Endothelial cell of umbilical vein (primary cell): ENCODE measurements at regions not wholly inside any gene's neighbourhood (a gene's known extent, or its start where the extent isn't known, plus 50 kb on each side); places are given as distances from the start of the nearest gene placed in this dataset.

Experiments used
- BruUV-seq: library from RNA; stranded (reverse); fragments of 400-500 nt; replicated peaks from 2 replicates; lab custom pipeline; 2021; lab: Mats Ljungman, UMichigan
- CTCF ChIA-PET: fragments of 300-600, 350-600 bp; sonication (Branson Sonifier 250); formaldehyde crosslinking; loops from one replicate; lab custom pipeline; 2021; ENCODE audit warnings: antibody characterized with exemption, inconsistent platforms; lab: Charles Lee
- POLR2A ChIA-PET: fragments of 300-600, 350-600 bp; sonication (Branson Sonifier 250); formaldehyde crosslinking; loops from one replicate; lab custom pipeline; 2021; ENCODE audit warnings: antibody characterized with exemption, inconsistent platforms; lab: Charles Lee
- DNase-seq: peaks from one replicate; pipeline ENCODE4 v3.0.0-alpha.2; 2011; ENCODE audit warnings: low read depth, low spot score
- FAIRE-seq: peaks from 2 replicates; lab custom pipeline; 2011; peaks lifted over from hg19 to GRCh38; lab: Jason Lieb, UNC
- H2AFZ ChIP-seq: 2 replicates; pipeline ENCODE4 v1.6.0; 2012; ENCODE audit warnings: low read depth, low read length, control low read depth, inconsistent platforms
- H3K27ac ChIP-seq: 2 replicates; pipeline ENCODE4 v1.5.1; 2011; ENCODE audit warnings: low read depth, mild to moderate bottlenecking, control low read depth, low read length, moderate library complexity; ENCODE audit not compliant: insufficient read depth
- H3K27me3 ChIP-seq, 2 experiments: 2 replicates each; pipeline versions ENCODE4 v1.6.0 to v1.6.1; 2011; ENCODE audit warnings: low read length in 2 of 2, mixed read lengths in 1 of 2; ENCODE audit not compliant: control insufficient read depth in 2 of 2, insufficient read depth in 2 of 2
- H3K36me3 ChIP-seq, 2 experiments: 2 replicates in 1 of 2; 3 replicates in 1 of 2; pipeline ENCODE4 v1.5.1; 2011; ENCODE audit warnings: low read length in 2 of 2, mild to moderate bottlenecking in 1 of 2, moderate library complexity in 1 of 2; ENCODE audit not compliant: control insufficient read depth in 2 of 2, insufficient read depth in 2 of 2; ENCODE audit errors: extremely low read depth in 1 of 2
- H3K4me1 ChIP-seq: 3 replicates; pipeline ENCODE4 v1.5.1; 2011; ENCODE audit warnings: mild to moderate bottlenecking, low read length; ENCODE audit not compliant: control insufficient read depth, insufficient read depth; ENCODE audit errors: extremely low read depth
- H3K4me2 ChIP-seq: 2 replicates; pipeline ENCODE4 v1.6.1; 2011; ENCODE audit warnings: low read length, control low read depth, mixed read lengths; ENCODE audit not compliant: insufficient read depth
- H3K4me3 ChIP-seq, 3 experiments: fragments of 200-600 bp in 1 of 3; sonication (generic), shearing (Covaris generic) in 1 of 3; replicated peaks in 1 of 3; 2 replicates each; pipeline ENCODE4 v1.5.1; 2011 to 2016; ENCODE audit warnings: control low read depth in 3 of 3, low read length in 3 of 3, mild to moderate bottlenecking in 2 of 3, inconsistent platforms in 1 of 3, low read depth in 1 of 3, moderate library complexity in 1 of 3; ENCODE audit not compliant: insufficient read depth in 1 of 3
- H3K79me2 ChIP-seq: 2 replicates; pipeline ENCODE4 v1.6.0; 2012; ENCODE audit warnings: low read length, inconsistent platforms; ENCODE audit not compliant: control insufficient read depth, insufficient read depth
- H3K9ac ChIP-seq: replicated peaks from 2 replicates; pipeline ENCODE3; 2011; ENCODE audit warnings: low read length, control low read depth; ENCODE audit not compliant: insufficient read depth; ENCODE audit errors: extremely low read depth
- H3K9me1 ChIP-seq: replicated peaks from 3 replicates; pipeline ENCODE4 v1.6.0; 2011; ENCODE audit warnings: mild to moderate bottlenecking, low read length; ENCODE audit not compliant: control insufficient read depth, insufficient read depth; ENCODE audit errors: extremely low read depth
- H3K9me3 ChIP-seq: replicated peaks from 2 replicates; pipeline ENCODE4 v1.5.1; 2012; ENCODE audit warnings: low read length, inconsistent platforms; ENCODE audit not compliant: control insufficient read depth, insufficient read depth
- H4K20me1 ChIP-seq: replicated peaks from 2 replicates; pipeline ENCODE3; 2011; ENCODE audit warnings: mild to moderate bottlenecking, low read length; ENCODE audit not compliant: control insufficient read depth, insufficient read depth; ENCODE audit errors: extremely low read depth
- EZH2 ChIP-seq: IDR thresholded peaks from 2 replicates; pipeline ENCODE4 v1.6.1; 2012; ENCODE audit warnings: borderline replicate concordance, low read depth, mild to moderate bottlenecking, moderate library complexity, low read length, inconsistent platforms; ENCODE audit not compliant: severe bottlenecking
- FOS ChIP-seq: IDR thresholded peaks from 2 replicates; pipeline ENCODE4 v1.6.1; 2011; ENCODE audit warnings: mild to moderate bottlenecking, low read length, moderate library complexity, borderline replicate concordance; ENCODE audit not compliant: insufficient read depth
- GATA2 ChIP-seq: IDR thresholded peaks from 2 replicates; pipeline ENCODE4 v1.7.0; 2011; ENCODE audit warnings: low read depth, mild to moderate bottlenecking, moderate library complexity, mixed read lengths, low read length; ENCODE audit not compliant: insufficient read length, insufficient read depth
- JUN ChIP-seq: IDR thresholded peaks from 2 replicates; pipeline ENCODE4 v1.6.1; 2011; ENCODE audit warnings: borderline replicate concordance, low read depth; ENCODE audit not compliant: insufficient read length, insufficient read depth
- MYC ChIP-seq: IDR thresholded peaks from one replicate; pipeline ENCODE4 v1.6.1; 2011; ENCODE audit warnings: mild to moderate bottlenecking, low read depth, low read length
- POLR2A ChIP-seq: IDR thresholded peaks from 2 replicates; pipeline ENCODE4 v1.6.1; 2012; ENCODE audit warnings: low read depth, mild to moderate bottlenecking, control low read depth, low read length
- POLR2AphosphoS5 ChIP-seq: IDR thresholded peaks from 2 replicates; pipeline ENCODE4 v1.6.1; 2012; ENCODE audit warnings: low read depth, mild to moderate bottlenecking, control low read depth, low read length, moderate library complexity; ENCODE audit not compliant: insufficient read depth
- dilution Hi-C: fragments of 300-500 bp; cut with MboI; formaldehyde crosslinking; loops from one replicate; pipeline ENCODE4 v1.15.0; 2019; ENCODE audit warnings: low sequenced_read_pairs; ENCODE audit not compliant: extremely low pct_ligation_motif_present
- intact Hi-C: fragments of 100-400 bp; cut with micrococcal nuclease; formaldehyde crosslinking; loops from one replicate; pipeline ENCODE4 v1.10.0; 2022
- TF ChIP-seq, protein P1 (sequence below), 2 donors: IDR thresholded peaks; 1 replicate in 1 of 2; 2 replicates in 1 of 2; pipeline ENCODE4 v1.5.1; 2011; ENCODE audit warnings: low read length in 2 of 2, mild to moderate bottlenecking in 2 of 2, moderate library complexity in 2 of 2, control low read depth in 1 of 2, inconsistent platforms in 1 of 2, low read depth in 1 of 2; ENCODE audit not compliant: insufficient read depth in 1 of 2; ENCODE audit errors: extremely low read depth in 1 of 2
- TF ChIP-seq, protein P2 (sequence below): IDR thresholded peaks from 2 replicates; pipeline ENCODE4 v1.6.1; 2011; ENCODE audit not compliant: insufficient read depth, insufficient read length

DNA sequence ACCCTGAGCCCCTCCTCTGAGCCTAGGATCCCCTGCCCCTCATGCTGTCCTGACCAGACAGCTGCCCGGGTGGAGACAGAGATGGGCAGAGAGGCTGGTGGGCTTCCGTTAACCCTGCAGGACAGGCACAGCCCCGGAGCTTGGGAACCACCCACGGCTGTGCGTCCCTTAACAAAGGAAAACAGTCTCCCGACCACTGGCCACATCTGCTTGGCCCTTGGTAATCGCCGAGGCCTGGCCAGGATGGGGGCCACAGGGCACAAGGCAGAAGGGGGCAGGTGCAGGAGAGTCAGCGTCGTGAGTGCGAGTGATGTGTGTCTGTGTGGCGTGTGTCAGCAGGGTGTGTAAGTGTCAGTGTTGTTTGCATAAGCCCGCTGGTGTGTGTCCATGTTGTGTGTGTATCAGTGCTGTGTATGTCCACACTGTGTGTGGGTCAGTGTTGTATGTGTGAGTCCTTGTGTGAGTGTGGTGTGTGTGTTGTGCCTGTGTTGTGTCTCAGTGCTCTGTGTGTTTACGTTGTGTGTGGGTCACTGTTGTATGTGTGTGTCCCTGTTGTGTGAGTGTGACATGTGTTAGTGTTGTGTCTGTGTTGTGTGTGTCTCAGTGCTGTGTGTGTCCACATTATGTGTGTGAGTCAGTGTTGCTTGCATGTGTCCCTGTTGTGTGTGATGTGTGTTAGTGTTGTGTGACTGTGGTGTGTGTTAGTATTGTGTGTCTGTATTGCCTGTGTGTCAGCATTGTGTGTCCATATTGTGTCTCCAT, 369.5 kb downstream of the BRD1 start:
- no peaks in the 10 kb centered on the region for H3K36me3 ChIP-seq
- no peak overlapping the region for H3K27ac ChIP-seq
- no peaks in the 10 kb centered on the region for H4K20me1 ChIP-seq
- H3K79me2 ChIP-seq, result no peaks in the 10 kb centered on the region
- ChIA-PET POLR2A (no interaction called here), CTCF (no interaction called here)
- no peak overlapping the region for H2AFZ ChIP-seq
- TF ChIP-seq GATA2, result no peak
- H3K27me3 ChIP-seq, result no peaks in the 10 kb centered on the region
- H3K4me3 ChIP-seq, result no peak overlapping the region
- BruUV-seq, result no TSS peak
- DNase-seq (no peak), FAIRE-seq (no peak)
- no peaks in the 10 kb centered on the region for H3K9me1 ChIP-seq
- H3K4me1 ChIP-seq, result no peaks in the 10 kb centered on the region
- H3K9me3 ChIP-seq, result no peaks in the 10 kb centered on the region
- dilution Hi-C loops, result no loop called here
- intact Hi-C loops, result no loop called here
- no peak overlapping the region for H3K4me2 ChIP-seq
- H3K9ac ChIP-seq, result no peak overlapping the region

DNA sequence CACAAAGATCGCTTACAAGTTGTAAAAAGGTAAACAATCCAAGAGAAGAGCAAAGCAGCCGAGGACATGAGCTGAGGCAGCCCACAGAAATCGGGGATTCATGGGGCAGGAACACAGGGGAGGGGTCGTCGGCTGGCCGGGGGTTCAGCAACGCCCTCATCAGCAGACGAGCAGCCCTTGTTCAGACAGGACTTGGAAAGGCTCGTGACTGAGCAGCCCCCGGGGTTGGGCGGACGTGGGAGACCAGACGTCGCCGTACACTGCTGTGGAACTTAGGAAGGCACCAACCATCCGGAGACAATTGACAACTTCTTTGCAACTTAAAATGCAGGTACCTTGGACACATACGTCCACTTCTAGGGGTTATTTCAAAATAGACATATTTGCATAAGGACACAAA, 370.5 kb downstream of the BRD1 start:
- Histone ChIP-seq H3K9me3 (no peaks in the 10 kb centered on the region), H2AFZ (no peak overlapping the region), H3K4me3 (no peak overlapping the region), H4K20me1 (no peaks in the 10 kb centered on the region), H3K9ac (no peak overlapping the region), H3K36me3 (no peaks in the 10 kb centered on the region), H3K79me2 (no peaks in the 10 kb centered on the region), H3K27ac (no peak overlapping the region), H3K27me3 (no peaks in the 10 kb centered on the region), H3K4me2 (no peak overlapping the region), H3K4me1 (no peaks in the 10 kb centered on the region), H3K9me1 (no peaks in the 10 kb centered on the region)
- no peak for TF ChIP-seq MYC
- TF ChIP-seq POLR2AphosphoS5, result no peak
- TF ChIP-seq JUN, result no peak
- no peak for TF ChIP-seq POLR2A
- TF ChIP-seq, protein P1, sequence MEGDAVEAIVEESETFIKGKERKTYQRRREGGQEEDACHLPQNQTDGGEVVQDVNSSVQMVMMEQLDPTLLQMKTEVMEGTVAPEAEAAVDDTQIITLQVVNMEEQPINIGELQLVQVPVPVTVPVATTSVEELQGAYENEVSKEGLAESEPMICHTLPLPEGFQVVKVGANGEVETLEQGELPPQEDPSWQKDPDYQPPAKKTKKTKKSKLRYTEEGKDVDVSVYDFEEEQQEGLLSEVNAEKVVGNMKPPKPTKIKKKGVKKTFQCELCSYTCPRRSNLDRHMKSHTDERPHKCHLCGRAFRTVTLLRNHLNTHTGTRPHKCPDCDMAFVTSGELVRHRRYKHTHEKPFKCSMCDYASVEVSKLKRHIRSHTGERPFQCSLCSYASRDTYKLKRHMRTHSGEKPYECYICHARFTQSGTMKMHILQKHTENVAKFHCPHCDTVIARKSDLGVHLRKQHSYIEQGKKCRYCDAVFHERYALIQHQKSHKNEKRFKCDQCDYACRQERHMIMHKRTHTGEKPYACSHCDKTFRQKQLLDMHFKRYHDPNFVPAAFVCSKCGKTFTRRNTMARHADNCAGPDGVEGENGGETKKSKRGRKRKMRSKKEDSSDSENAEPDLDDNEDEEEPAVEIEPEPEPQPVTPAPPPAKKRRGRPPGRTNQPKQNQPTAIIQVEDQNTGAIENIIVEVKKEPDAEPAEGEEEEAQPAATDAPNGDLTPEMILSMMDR (IDR thresholded peaks at IDR 0.05; ENCODE audit: extremely low read depth in 1 of 2, insufficient read depth in 1 of 2, low read depth in 1 of 2, low read length in 2 of 2), result no peak
- TF ChIP-seq GATA2, result no peak
- TF ChIP-seq EZH2, result no peak
- TF ChIP-seq, protein P2, sequence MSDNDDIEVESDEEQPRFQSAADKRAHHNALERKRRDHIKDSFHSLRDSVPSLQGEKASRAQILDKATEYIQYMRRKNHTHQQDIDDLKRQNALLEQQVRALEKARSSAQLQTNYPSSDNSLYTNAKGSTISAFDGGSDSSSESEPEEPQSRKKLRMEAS, result no peak
- no peak for TF ChIP-seq FOS
- no TSS peak for BruUV-seq
- FAIRE-seq, result no peak
- dilution Hi-C loops, result no loop called here
- CTCF ChIA-PET, result no interaction called here
- no peak for DNase-seq
- POLR2A ChIA-PET, result no interaction called here
- intact Hi-C loops, result no loop called here
